EH (cell line): ENCODE measurements at regions not wholly inside any gene's neighbourhood (a gene's known extent, or its start where the extent isn't known, plus 50 kb on each side); places are given as distances from the start of the nearest gene placed in this dataset.
"Not testable (repeated sequence)": the region's sequence is repeated elsewhere in the genome, so short reads cannot be mapped to it uniquely, and the experiment has no call there.

Source experiments
- DNase-seq: peaks from one replicate; pipeline ENCODE4 v3.0.0-alpha.2; 2015; ENCODE audit warnings: low read depth

- no peak for DNase-seq
Observed at GRCh38 chr21:28877318-28877884, 115.3 kb downstream of the LTN1 start.

GRCh38 chr21:28875078-28875477 lies 117.6 kb downstream of the LTN1 start:
- no peak for DNase-seq

GRCh38 chr21:28872218-28872617 lies 120.5 kb downstream of the LTN1 start:
- DNase-seq, result no peak

GRCh38 chr21:28871388-28872010 lies 121.2 kb downstream of the LTN1 start:
- no peak for DNase-seq

- DNase-seq, result peak; percentile 54
Observed at GRCh38 chr21:28867401-28867800, 125.3 kb downstream of the LTN1 start.

- DNase-seq, result no peak
Observed at GRCh38 chr21:28865488-28866186, 127.0 kb downstream of the LTN1 start.

GRCh38 chr21:28858424-28858823 lies 134.3 kb downstream of the LTN1 start:
- no peak for DNase-seq

- no peak for DNase-seq
Observed at GRCh38 chr21:28857752-28858151, 134.9 kb downstream of the LTN1 start.

GRCh38 chr21:28856588-28857250 lies 136.0 kb downstream of the LTN1 start:
- DNase-seq, result peak; percentile 9

GRCh38 chr21:28852706-28853105 lies 140.0 kb downstream of the LTN1 start:
- DNase-seq, result no peak

GRCh38 chr21:28851645-28852044 lies 141.0 kb downstream of the LTN1 start:
- DNase-seq, result no peak

GRCh38 chr21:28839237-28839636 lies 153.4 kb downstream of the LTN1 start:
- not testable (repeated sequence) for DNase-seq

GRCh38 chr21:28837426-28837825 lies 155.3 kb downstream of the LTN1 start:
- DNase-seq, result not testable (repeated sequence)

- DNase-seq, result not testable (repeated sequence)
Observed at GRCh38 chr21:28836588-28836987, 156.1 kb downstream of the LTN1 start.

GRCh38 chr21:28834335-28835238 lies 158.1 kb downstream of the LTN1 start:
- no peak for DNase-seq

GRCh38 chr21:28833609-28834008 lies 159.1 kb downstream of the LTN1 start:
- DNase-seq, result no peak

GRCh38 chr21:28833182-28833581 lies 159.5 kb downstream of the LTN1 start:
- peak; percentile 37 for DNase-seq

- DNase-seq, result no peak
Observed at GRCh38 chr21:28832715-28833061, 160.0 kb downstream of the LTN1 start.

GRCh38 chr21:28832013-28832714 lies 160.5 kb downstream of the LTN1 start:
- peak; percentile 59 for DNase-seq

- DNase-seq, result peak; percentile 14
Observed at GRCh38 chr21:28828981-28829380, 163.7 kb downstream of the LTN1 start.

- DNase-seq, result no peak
Observed at GRCh38 chr21:28828021-28828420, 164.7 kb downstream of the LTN1 start.
